Activated B cell treated with CpG ODN at 0.5 μM for 24 hours (primary cell): ENCODE measurements at regions not wholly inside any gene's neighbourhood (a gene's known extent, or its start where the extent isn't known, plus 50 kb on each side); places are given as distances from the start of the nearest gene placed in this dataset.

Experiments used
- ATAC-seq: fragments of 200-7000 bp; cut with Tn5 transposase; one replicate; pipeline ENCODE4 v1.10.0; 2021; ENCODE audit warnings: low read depth, mild to moderate bottlenecking, moderate library complexity
- CTCF ChIA-PET: fragments of 350-600 bp; sonication (Branson Sonifier 250); formaldehyde crosslinking; loops from one replicate; lab custom pipeline; 2021; ENCODE audit warnings: antibody characterized with exemption; lab: Charles Lee
- POLR2A ChIA-PET: fragments of 350-600 bp; sonication (Branson Sonifier 250); formaldehyde crosslinking; loops from one replicate; lab custom pipeline; 2021; ENCODE audit warnings: antibody characterized with exemption; lab: Charles Lee
- DNase-seq: peaks from one replicate; pipeline ENCODE4 v3.0.0; 2022
- H3K27ac Mint-ChIP-seq: one replicate; pipeline ENCODE4 v1.8.0; 2020; ENCODE audit warnings: mixed read lengths
- H3K27me3 Mint-ChIP-seq: one replicate; pipeline ENCODE4 v1.8.0; 2021; ENCODE audit warnings: mixed read lengths
- H3K36me3 Mint-ChIP-seq: one replicate; pipeline ENCODE4 v1.8.0; 2021; ENCODE audit warnings: low read depth, mixed read lengths
- H3K4me1 Mint-ChIP-seq: one replicate; pipeline ENCODE4 v1.8.0; 2021; ENCODE audit warnings: mixed read lengths
- H3K4me3 Mint-ChIP-seq: one replicate; pipeline ENCODE4 v1.8.0; 2020; ENCODE audit warnings: mild to moderate bottlenecking, mixed read lengths
- H3K9me3 Mint-ChIP-seq: one replicate; pipeline ENCODE4 v1.8.0; 2020; ENCODE audit warnings: mixed read lengths
- CTCF ChIP-seq: fragments of 200-600 bp; IDR thresholded peaks from one replicate; pipeline ENCODE4 v1.8.0; 2022; ENCODE audit warnings: antibody characterized with exemption, mild to moderate bottlenecking
- intact Hi-C: fragments of 100-400 bp; cut with micrococcal nuclease; formaldehyde crosslinking; loops from one replicate; pipeline ENCODE4 v1.15.1; 2024

DNA sequence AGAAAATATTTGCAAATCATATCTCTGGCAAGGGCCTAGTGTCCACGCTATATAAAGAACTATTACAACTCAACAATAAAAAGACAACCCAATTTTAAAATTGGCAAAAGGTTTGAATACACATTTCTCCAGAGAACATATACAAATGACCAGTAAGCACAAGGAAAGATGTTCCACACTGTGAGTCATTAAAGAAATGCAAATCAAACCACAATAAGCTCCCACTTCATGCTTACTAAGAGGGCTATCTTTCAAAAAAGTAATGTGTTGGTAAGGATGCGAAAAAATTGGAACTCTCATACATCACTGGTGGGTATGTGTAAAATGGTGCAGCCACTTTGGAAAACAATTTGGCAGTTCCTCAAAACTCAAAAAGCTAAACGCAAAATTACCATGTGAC lies 884.0 kb upstream of the INTU start:
- Mint-ChIP-seq H3K4me1 (no peaks in the 10 kb centered on the region), H3K27ac (no peak overlapping the region), H3K27me3 (no peaks in the 10 kb centered on the region), H3K4me3 (no peak overlapping the region), H3K9me3 (peaks cover 6% of the 10 kb centered on the region), H3K36me3 (no peaks in the 10 kb centered on the region)
- ChIA-PET POLR2A (no interaction called here), CTCF (no interaction called here)
- no peak for TF ChIP-seq CTCF
- DNase-seq (no peak), ATAC-seq (no peak)
- intact Hi-C loops, result no loop called here

- no peak overlapping the region for H3K27ac Mint-ChIP-seq
- no peak overlapping the region for H3K4me3 Mint-ChIP-seq
- ATAC-seq, result no peak
- peaks cover 6% of the 10 kb centered on the region for H3K9me3 Mint-ChIP-seq
- intact Hi-C loops, result no loop called here
- no peaks in the 10 kb centered on the region for H3K36me3 Mint-ChIP-seq
- ChIA-PET CTCF (no interaction called here), POLR2A (no interaction called here)
- no peak for DNase-seq
- TF ChIP-seq CTCF, result no peak
- no peaks in the 10 kb centered on the region for H3K4me1 Mint-ChIP-seq
- no peaks in the 10 kb centered on the region for H3K27me3 Mint-ChIP-seq
Observed at GRCh38 chr4:126750723-126751122, 882.0 kb upstream of the INTU start.

DNA sequence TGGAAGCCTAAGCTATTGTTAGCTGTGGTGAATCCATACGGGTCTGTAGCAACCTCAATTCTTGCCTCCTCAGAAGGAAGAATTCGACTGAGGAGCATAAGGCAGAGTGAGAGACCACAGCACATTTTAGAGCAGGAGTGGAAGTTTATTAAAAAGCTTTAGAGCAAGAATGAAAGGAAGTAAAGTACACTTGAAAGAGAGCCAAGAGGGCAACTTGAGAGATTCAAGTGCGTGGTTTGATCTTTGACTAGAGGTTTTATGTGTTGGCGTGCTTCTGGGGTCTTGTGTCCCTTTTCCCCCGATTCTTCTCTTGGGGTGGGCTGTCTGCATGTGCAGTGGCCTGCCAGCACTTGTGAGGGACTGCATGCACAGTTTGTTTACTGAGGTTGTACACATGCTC lies 880.6 kb upstream of the INTU start:
- ChIA-PET CTCF (no interaction called here), POLR2A (no interaction called here)
- Mint-ChIP-seq H3K4me3 (no peak overlapping the region), H3K27ac (no peak overlapping the region), H3K36me3 (no peaks in the 10 kb centered on the region), H3K9me3 (peaks cover 4% of the 10 kb centered on the region), H3K27me3 (no peaks in the 10 kb centered on the region), H3K4me1 (no peaks in the 10 kb centered on the region)
- no peak for ATAC-seq
- no peak for DNase-seq
- no peak for TF ChIP-seq CTCF
- intact Hi-C loops, result no loop called here

DNA sequence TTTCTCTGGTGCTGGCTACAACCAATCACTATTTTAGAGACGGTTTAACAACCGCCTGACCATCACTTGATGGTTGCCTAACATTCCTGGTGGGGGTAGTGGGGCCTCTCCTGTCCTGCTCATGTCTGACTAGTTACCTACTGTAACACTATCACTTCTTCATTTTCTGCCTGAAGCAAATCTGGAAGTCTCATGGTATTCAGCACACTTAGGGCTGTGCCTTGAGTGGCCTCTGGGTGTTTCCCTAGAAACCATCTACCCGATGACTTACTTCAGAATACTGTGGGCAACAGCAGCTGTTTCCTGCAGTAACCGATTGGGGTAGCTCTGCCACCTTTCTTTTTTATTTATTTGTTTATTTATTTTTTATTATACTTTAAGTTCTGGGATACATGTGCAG lies 880.1 kb upstream of the INTU start:
- no peaks in the 10 kb centered on the region for H3K27me3 Mint-ChIP-seq
- CTCF ChIA-PET, result no interaction called here
- DNase-seq (no peak), ATAC-seq (no peak)
- peaks cover 4% of the 10 kb centered on the region for H3K9me3 Mint-ChIP-seq
- H3K36me3 Mint-ChIP-seq, result no peaks in the 10 kb centered on the region
- intact Hi-C loops, result no loop called here
- no peak overlapping the region for H3K27ac Mint-ChIP-seq
- TF ChIP-seq CTCF, result no peak
- H3K4me3 Mint-ChIP-seq, result no peak overlapping the region
- POLR2A ChIA-PET, result no interaction called here
- H3K4me1 Mint-ChIP-seq, result no peaks in the 10 kb centered on the region

DNA sequence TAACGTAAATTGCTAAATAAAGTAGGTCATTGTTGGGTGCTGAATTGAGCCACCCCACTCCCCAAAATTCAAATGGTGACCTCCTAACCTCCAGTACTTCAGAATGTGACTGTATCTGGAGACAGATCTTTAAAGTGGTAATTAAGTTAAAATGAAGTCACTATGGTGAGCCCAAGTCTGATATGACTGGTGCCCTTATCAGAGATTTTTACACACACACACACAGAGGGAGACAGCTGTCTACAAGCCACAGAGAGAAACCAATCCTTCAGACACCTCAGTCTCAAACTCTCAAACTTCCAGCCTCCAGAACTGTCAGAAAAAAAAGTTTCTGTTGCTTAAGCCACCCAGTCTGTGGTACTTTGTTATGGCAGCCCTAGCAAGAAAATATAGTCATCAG lies 879.2 kb upstream of the INTU start:
- Mint-ChIP-seq H3K27me3 (no peaks in the 10 kb centered on the region), H3K36me3 (no peaks in the 10 kb centered on the region), H3K4me1 (no peaks in the 10 kb centered on the region), H3K4me3 (no peak overlapping the region), H3K27ac (no peak overlapping the region), H3K9me3 (peaks cover 2% of the 10 kb centered on the region)
- no peak for DNase-seq
- TF ChIP-seq CTCF, result no peak
- no peak for ATAC-seq
- POLR2A ChIA-PET, result no interaction called here
- CTCF ChIA-PET, result no interaction called here
- intact Hi-C loops, result no loop called here
